Effector memory CD8-positive, alpha-beta T cell (primary cell): ENCODE measurements at regions not wholly inside any gene's neighbourhood (a gene's known extent, or its start where the extent isn't known, plus 50 kb on each side); places are given as distances from the start of the nearest gene placed in this dataset.
"Not testable (repeated sequence)": the region's sequence is repeated elsewhere in the genome, so short reads cannot be mapped to it uniquely, and the experiment has no call there.

Experiments used
- ATAC-seq: fragments of 150-1000 bp; cut with Tn5 transposase; replicated peaks from 2 replicates; pipeline ENCODE4 v1.10.0; 2021; ENCODE audit warnings: mild to moderate bottlenecking, moderate library complexity
- DNase-seq, 3 experiments: peaks; one replicate each; pipeline ENCODE4 v3.0.0; 2021
- H3K27ac Mint-ChIP-seq, 2 donors: one replicate each; pipeline ENCODE4 v1.8.0; 2022; ENCODE audit warnings: mild to moderate bottlenecking in 2 of 2, mixed read lengths in 2 of 2, moderate library complexity in 2 of 2
- H3K27me3 Mint-ChIP-seq, 2 donors: one replicate each; pipeline ENCODE4 v1.8.0; 2022; ENCODE audit warnings: mixed read lengths in 2 of 2
- H3K36me3 Mint-ChIP-seq: one replicate; pipeline ENCODE4 v1.8.0; 2022; ENCODE audit warnings: mild to moderate bottlenecking, moderate library complexity, mixed read lengths; ENCODE audit not compliant: insufficient read depth
- H3K4me1 Mint-ChIP-seq, 2 donors: one replicate each; pipeline ENCODE4 v1.8.0; 2022; ENCODE audit warnings: low read depth in 2 of 2, mixed read lengths in 2 of 2
- H3K4me3 Mint-ChIP-seq, 2 donors: one replicate each; pipeline ENCODE4 v1.8.0; 2022; ENCODE audit warnings: mild to moderate bottlenecking in 2 of 2, mixed read lengths in 2 of 2, moderate library complexity in 2 of 2
- H3K9me3 Mint-ChIP-seq, 2 donors: one replicate each; pipeline ENCODE4 v1.8.0; 2022; ENCODE audit warnings: mixed read lengths in 2 of 2

DNA sequence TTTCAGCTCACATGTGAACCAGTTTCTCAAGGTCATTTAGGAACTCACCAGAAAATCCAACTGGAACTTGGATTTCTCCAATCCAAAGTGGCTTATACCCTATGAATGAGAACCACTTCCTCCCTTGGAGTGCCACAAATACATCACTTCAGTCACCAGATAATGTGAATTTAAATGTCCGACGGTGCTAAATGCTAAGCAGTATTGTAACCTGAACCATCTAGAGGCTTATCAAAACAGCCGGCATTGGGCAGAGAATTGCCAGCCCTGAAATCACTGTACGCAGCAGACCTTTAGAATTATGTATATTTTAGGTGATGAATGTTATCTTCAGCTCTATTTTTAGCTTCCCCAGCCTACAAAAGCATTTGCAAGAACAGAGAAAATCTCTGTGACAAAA lies 76.8 kb upstream of the COX20 start:
- Mint-ChIP-seq H3K27me3 (peaks cover 7 to 17% of the 10 kb centered on the region in 2 donors), H3K4me3 (no peak overlapping the region), H3K4me1 (no peaks in the 10 kb centered on the region), H3K27ac (no peak overlapping the region), H3K36me3 (no peaks in the 10 kb centered on the region), H3K9me3 (peaks cover 0 to 10% of the 10 kb centered on the region in 2 donors)
- DNase-seq (no peak), ATAC-seq (no peak)

DNA sequence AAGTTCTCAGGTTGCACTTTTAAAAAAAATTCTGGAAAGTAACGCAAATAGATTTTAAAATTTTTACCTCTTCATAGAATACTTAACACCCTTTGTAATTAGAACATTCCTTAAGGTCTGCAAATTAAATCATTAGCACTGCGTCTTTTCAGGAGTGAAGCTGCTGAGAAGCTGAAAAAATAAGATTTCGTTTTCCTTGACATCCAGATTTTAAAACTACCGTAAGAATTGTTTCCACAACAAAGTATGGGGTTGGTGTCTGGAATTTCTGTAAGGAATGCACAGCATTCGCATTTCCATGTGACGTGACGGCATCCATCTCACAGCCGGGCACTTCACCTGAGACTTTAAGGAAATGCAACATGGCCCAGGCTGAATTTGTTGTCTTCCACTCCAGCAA lies 76.3 kb upstream of the COX20 start:
- no peak for ATAC-seq
- H3K4me3 Mint-ChIP-seq: no peak overlapping the region
- H3K4me1 Mint-ChIP-seq: no peaks in the 10 kb centered on the region
- H3K9me3 Mint-ChIP-seq: peaks cover 0 to 10% of the 10 kb centered on the region in 2 donors
- H3K36me3 Mint-ChIP-seq: no peaks in the 10 kb centered on the region
- DNase-seq: no peak
- H3K27me3 Mint-ChIP-seq: peaks cover 7 to 19% of the 10 kb centered on the region in 2 donors
- H3K27ac Mint-ChIP-seq: no peak overlapping the region

DNA sequence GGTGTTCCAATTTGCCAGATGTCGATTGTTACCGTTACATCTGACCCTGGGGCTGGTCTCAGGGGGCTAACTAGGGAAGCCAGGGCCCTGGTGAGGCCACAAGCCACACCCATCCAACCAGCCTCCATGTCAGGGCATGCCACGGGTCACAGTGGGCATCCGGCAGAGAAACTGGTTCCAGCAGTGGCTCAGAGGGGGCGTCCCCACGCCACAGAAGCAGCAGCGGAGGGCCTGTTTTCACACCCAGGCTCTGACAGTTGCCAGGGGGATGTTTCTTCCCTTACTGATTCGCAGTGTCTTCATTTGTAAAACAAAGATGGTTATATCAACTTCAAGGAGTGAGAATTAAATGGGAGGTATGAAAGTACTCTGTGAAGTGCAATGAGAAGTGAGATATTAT lies 75.0 kb upstream of the COX20 start:
- DNase-seq (no peak), ATAC-seq (no peak)
- H3K4me1 Mint-ChIP-seq: no peaks in the 10 kb centered on the region
- no peaks in the 10 kb centered on the region for H3K36me3 Mint-ChIP-seq
- H3K4me3 Mint-ChIP-seq: no peak overlapping the region
- peaks cover 0 to 10% of the 10 kb centered on the region in 2 donors for H3K9me3 Mint-ChIP-seq
- H3K27me3 Mint-ChIP-seq: peaks cover 19 to 32% of the 10 kb centered on the region in 2 donors
- H3K27ac Mint-ChIP-seq: no peak overlapping the region

DNA sequence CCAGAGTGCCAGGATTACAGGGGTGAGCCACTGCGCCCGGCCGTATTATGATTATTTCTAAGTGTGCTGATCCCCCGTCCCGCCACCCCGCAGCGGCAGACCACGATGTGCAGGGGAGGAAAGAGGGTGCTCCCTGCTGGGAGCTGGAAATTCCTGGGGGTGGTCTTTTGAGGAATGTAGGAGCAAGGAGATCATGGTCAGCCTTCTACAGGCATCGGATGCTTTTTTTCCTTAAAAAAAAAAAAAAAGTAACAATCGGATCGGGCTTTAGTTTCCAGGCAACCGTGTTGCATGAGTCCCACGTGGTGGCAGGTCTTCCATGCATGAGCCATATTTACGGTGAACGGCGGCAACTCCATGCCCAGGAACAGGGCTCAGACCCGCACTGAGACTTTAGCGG lies 74.2 kb upstream of the COX20 start:
- peaks cover 0 to 10% of the 10 kb centered on the region in 2 donors for H3K9me3 Mint-ChIP-seq
- H3K4me1 Mint-ChIP-seq: no peaks in the 10 kb centered on the region
- no peak overlapping the region for H3K27ac Mint-ChIP-seq
- no peak overlapping the region for H3K4me3 Mint-ChIP-seq
- H3K27me3 Mint-ChIP-seq: peaks cover 23 to 38% of the 10 kb centered on the region in 2 donors
- DNase-seq (no peak), ATAC-seq (no peak)
- no peaks in the 10 kb centered on the region for H3K36me3 Mint-ChIP-seq

DNA sequence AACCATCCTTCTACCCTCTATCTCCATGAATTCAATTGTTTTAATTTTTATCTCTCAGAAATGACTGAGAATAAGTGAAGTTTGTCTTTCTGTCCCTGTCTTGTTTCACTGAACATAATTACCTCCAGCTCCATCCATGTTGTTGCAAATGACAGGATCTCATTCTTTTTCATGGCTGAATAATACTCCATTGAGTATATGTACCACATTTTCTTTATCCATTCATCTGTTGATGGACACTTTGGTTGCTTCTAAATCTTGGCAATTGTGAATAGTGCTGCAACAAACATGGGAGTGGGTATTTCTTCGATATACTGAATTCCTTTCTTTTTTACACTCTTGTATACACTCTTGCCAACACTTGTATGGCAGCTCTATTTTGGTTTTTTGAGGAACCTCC lies 72.8 kb upstream of the COX20 start:
- H3K36me3 Mint-ChIP-seq: no peaks in the 10 kb centered on the region
- no peak for ATAC-seq
- no peak for DNase-seq
- H3K27me3 Mint-ChIP-seq: peaks cover 28 to 51% of the 10 kb centered on the region in 2 donors
- H3K4me3 Mint-ChIP-seq: no peak overlapping the region
- H3K9me3 Mint-ChIP-seq: peaks cover 0 to 10% of the 10 kb centered on the region in 2 donors
- H3K27ac Mint-ChIP-seq: no peak overlapping the region
- H3K4me1 Mint-ChIP-seq: no peaks in the 10 kb centered on the region

DNA sequence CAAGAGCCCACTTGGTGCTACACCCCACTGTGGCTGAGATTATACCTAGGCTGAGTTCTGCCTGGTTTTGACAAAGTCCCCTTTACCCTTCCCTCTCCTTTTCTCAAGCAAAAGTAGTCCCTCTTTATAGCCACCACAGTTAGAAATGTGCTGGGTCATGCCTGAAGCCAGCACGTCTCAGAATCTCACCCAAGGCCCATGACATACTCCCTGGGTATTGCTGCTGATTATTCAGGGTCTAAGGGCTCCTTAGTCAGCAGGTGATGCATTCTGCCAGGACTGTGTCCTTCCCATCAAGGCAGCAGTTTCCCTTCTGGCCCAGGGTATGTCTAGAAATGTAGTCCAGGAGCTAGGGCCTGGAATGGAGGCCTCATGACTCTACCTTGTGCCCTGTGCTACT lies 67.3 kb upstream of the COX20 start:
- Mint-ChIP-seq H3K9me3 (peaks cover 0 to under 1% of the 10 kb centered on the region in 2 donors), H3K4me1 (no peaks in the 10 kb centered on the region), H3K4me3 (no peak overlapping the region), H3K27ac (no peak overlapping the region), H3K27me3 (peaks cover 33 to 56% of the 10 kb centered on the region in 2 donors), H3K36me3 (peaks cover 2% of the 10 kb centered on the region)
- DNase-seq (no peak), ATAC-seq (no peak)

DNA sequence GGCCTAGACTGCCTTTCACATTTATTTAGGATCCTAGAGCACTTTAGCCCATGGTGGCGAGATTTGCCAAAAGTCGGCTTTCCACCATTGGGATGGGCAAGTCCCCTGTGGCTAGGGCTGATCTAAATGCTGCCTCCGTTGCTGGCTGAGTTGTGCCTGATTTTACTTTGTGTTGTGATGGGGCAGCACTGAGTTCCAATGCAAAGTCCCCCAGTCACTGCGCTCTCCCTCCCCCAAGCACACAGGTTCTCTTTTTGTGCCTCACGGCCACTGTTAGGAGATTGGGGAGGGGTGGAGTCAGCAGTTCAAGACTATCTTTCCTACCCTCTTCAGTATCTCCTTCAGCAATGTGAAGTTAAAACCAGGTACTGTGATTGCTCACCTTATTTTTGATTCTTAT lies 66.7 kb upstream of the COX20 start:
- Mint-ChIP-seq H3K4me3 (no peak overlapping the region), H3K27ac (no peak overlapping the region), H3K36me3 (peaks cover 2% of the 10 kb centered on the region), H3K9me3 (no peaks in the 10 kb centered on the region), H3K27me3 (peaks cover 32 to 51% of the 10 kb centered on the region in 2 donors), H3K4me1 (no peaks in the 10 kb centered on the region)
- ATAC-seq (no peak), DNase-seq (no peak)

DNA sequence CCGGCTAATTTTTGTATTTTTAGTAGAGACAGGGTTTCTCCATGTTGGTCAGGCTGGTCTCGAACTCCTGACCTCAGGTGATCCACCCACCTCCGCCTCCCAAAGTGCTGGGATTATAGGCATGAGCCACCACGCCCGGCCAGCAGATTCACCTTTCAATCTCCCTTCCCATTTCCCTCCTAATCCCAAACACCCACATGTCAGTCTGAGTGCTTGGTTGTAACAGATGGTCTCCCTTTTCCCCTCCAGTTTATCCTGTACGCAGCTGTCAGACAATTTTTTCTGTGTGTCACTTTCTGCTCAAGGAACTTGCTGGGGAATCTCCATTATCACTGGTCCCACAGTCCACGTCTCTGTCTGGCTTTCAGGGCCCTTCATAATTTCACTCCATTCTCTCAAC lies 64.9 kb upstream of the COX20 start:
- not testable (repeated sequence) for H3K27ac Mint-ChIP-seq, DNase-seq, H3K4me1 Mint-ChIP-seq, H3K4me3 Mint-ChIP-seq, H3K36me3 Mint-ChIP-seq, ATAC-seq, H3K9me3 Mint-ChIP-seq
- H3K27me3 Mint-ChIP-seq: peaks cover 19 to 35% of the 10 kb centered on the region in 2 donors

DNA sequence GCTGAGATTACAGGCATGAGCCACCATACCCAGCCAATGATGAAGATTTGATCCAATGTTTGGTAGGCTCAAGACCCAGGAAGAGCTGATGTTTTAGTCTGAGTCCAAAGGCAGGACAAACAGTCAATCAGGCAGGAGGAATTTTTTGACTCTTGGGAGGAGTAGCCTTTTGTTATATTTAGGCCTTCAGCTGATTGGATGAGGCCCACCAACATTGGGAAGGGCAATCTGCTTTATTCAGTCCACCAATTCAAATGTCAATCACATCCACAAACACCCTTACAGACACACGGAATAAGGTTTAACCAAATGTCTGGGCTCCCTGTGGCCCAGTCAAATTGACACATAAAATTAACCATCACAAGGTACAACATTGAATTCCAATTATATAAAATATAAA lies 61.9 kb upstream of the COX20 start:
- no peak for DNase-seq
- Mint-ChIP-seq H3K36me3 (peaks cover 2% of the 10 kb centered on the region), H3K4me1 (no peaks in the 10 kb centered on the region), H3K27me3 (peaks cover 9 to 11% of the 10 kb centered on the region in 2 donors), H3K27ac (no peak overlapping the region), H3K9me3 (no peaks in the 10 kb centered on the region), H3K4me3 (no peak overlapping the region)
- ATAC-seq: no peak

DNA sequence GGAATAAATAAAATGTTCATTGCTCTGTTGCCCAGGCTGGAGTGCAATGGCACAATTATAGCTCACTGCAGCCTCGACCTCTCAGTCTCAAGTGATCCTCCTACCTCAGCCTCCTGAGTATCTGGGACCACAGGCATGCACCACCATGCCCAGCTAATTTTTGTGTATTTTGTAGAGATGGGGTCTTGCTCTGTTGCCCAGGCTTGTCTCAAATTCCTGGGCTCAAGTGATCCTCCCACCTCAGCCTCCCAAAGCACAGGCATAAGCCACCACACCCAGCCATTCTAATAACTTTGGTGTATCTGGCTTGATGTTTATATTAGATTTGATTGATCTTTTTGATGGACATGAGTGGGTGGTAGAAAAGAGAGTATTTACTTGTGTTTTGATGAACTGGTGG lies 58.7 kb upstream of the COX20 start:
- not testable (repeated sequence) for H3K27ac Mint-ChIP-seq, H3K36me3 Mint-ChIP-seq, H3K4me1 Mint-ChIP-seq, H3K4me3 Mint-ChIP-seq, H3K27me3 Mint-ChIP-seq, H3K9me3 Mint-ChIP-seq, DNase-seq, ATAC-seq

DNA sequence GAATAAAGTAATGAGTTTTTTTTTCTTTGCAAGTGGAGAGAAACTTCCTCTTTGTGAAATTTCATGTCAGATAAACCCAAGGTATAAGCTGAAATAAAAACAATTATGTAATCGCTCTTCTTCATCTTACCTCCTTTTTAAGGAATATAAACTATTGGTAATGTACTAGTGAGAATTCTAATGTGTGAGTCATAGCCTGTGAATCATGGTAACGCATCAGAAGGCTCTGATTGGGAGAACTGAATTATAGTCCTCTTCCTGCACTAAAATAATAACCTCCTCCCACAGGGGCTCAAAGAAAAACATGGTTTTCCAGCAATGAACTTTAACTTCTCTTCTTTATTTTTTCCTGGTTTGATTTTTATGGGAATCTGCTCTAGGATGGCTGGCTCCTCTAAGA lies 57.1 kb upstream of the COX20 start:
- Mint-ChIP-seq H3K4me3 (no peak overlapping the region), H3K36me3 (no peaks in the 10 kb centered on the region), H3K27me3 (no peaks in the 10 kb centered on the region), H3K27ac (no peak overlapping the region), H3K9me3 (no peaks in the 10 kb centered on the region), H3K4me1 (no peaks in the 10 kb centered on the region)
- no peak for ATAC-seq
- DNase-seq: no peak

DNA sequence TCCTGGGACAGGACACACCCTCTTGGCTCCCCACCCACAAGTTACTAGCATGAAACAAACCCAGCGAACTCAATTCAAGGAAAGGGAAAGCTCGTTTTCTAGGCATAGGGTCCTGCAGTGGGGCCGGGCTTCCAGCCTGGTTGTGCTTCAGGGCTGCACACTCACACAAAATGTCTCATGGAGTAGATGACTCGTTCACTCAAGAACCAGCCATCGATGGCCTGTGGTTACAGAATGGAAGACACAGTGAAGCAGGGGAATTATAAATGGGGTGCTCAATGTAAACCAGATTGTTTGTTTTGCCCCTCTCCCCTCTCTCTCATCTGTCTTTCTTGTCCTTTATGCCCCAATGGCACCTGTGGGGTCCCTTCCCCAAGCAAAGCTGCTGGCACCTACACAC lies 56.0 kb upstream of the COX20 start:
- Mint-ChIP-seq H3K36me3 (no peaks in the 10 kb centered on the region), H3K27me3 (no peaks in the 10 kb centered on the region), H3K4me3 (no peak overlapping the region), H3K4me1 (no peaks in the 10 kb centered on the region), H3K9me3 (no peaks in the 10 kb centered on the region), H3K27ac (no peak overlapping the region)
- no peak for DNase-seq
- ATAC-seq: no peak

DNA sequence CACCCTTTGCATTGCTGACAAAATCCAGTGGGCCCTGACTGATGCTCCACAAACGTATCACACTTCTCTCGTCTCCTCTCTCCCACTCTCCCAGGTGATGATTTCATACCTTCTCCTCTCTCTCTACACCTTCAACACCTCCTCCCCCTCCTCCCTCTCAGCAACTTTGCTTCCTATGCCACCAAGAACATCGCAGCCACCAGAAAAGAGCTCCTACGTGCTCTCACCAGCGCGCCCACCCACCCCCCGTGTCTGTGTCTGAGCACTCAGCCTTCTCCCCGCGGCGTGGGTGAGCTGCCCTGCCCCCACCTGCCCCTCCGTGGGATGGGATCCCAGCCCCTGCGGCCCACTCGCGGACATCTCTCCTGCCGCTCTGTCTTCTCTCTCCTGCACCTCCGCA lies 55.1 kb upstream of the COX20 start:
- H3K27me3 Mint-ChIP-seq: no peaks in the 10 kb centered on the region
- DNase-seq (no peak), ATAC-seq (no peak)
- no peaks in the 10 kb centered on the region for H3K36me3 Mint-ChIP-seq
- no peak overlapping the region for H3K27ac Mint-ChIP-seq
- no peaks in the 10 kb centered on the region for H3K4me1 Mint-ChIP-seq
- H3K4me3 Mint-ChIP-seq: no peak overlapping the region
- H3K9me3 Mint-ChIP-seq: no peaks in the 10 kb centered on the region

DNA sequence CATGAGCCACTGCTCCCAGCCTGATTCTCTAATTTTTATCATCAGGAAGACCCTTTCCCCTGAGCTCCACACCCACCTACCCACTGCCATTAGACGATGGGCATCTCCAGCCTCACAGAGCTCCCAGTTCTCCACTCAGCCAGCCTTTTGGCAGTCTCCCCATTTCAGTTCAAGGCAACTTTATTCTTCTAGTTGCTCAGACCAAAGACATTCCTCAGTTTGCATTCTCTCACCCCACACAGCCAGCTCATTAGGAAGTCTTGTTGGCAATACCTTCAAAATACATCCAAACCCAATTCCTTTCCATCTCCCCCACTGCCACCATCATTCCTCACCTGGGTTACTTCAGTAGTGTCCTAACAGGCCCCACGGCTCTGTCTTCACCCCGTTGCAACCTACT lies 53.4 kb upstream of the COX20 start:
- DNase-seq (no peak), ATAC-seq (no peak)
- Mint-ChIP-seq H3K4me1 (no peaks in the 10 kb centered on the region), H3K27ac (no peak overlapping the region), H3K9me3 (no peaks in the 10 kb centered on the region), H3K36me3 (no peaks in the 10 kb centered on the region), H3K4me3 (no peak overlapping the region), H3K27me3 (no peaks in the 10 kb centered on the region)

DNA sequence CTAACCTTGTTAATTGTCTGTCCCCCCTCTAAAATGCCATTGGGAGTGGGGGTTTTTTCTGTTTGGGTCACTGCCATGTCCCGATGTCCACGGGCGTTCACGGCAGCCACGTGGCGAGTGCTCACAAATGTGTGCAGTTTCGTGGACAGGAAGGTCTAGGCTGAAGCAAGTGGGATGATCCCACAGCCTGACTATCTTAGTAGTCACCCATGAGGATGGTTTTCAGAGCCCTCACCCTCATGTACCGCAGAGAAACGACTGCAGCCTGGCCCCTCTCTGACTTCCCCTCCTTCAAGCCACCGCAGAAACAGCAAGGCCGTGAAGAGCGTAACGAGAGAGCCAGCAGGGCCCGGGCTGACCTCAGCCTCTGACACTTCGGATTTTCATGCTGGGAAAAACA lies 52.3 kb upstream of the COX20 start:
- no peak for DNase-seq
- Mint-ChIP-seq H3K27me3 (no peaks in the 10 kb centered on the region), H3K4me3 (no peak overlapping the region), H3K9me3 (no peaks in the 10 kb centered on the region), H3K4me1 (no peaks in the 10 kb centered on the region), H3K36me3 (no peaks in the 10 kb centered on the region), H3K27ac (no peak overlapping the region)
- no peak for ATAC-seq
